SH-SY5Y (cell line): ENCODE measurements at regions not wholly inside any gene's neighbourhood (a gene's known extent, or its start where the extent isn't known, plus 50 kb on each side); places are given as distances from the start of the nearest gene placed in this dataset.

ENCODE experiments used
- GATA2 ChIP-seq: IDR thresholded peaks from 2 replicates; pipeline ENCODE4 v1.6.1; 2011; ENCODE audit warnings: mild to moderate bottlenecking, low read depth, low read length
- GATA3 ChIP-seq: IDR thresholded peaks from 2 replicates; pipeline ENCODE4 v1.6.1; 2011; ENCODE audit warnings: low read depth, mild to moderate bottlenecking, low read length, moderate library complexity

DNA sequence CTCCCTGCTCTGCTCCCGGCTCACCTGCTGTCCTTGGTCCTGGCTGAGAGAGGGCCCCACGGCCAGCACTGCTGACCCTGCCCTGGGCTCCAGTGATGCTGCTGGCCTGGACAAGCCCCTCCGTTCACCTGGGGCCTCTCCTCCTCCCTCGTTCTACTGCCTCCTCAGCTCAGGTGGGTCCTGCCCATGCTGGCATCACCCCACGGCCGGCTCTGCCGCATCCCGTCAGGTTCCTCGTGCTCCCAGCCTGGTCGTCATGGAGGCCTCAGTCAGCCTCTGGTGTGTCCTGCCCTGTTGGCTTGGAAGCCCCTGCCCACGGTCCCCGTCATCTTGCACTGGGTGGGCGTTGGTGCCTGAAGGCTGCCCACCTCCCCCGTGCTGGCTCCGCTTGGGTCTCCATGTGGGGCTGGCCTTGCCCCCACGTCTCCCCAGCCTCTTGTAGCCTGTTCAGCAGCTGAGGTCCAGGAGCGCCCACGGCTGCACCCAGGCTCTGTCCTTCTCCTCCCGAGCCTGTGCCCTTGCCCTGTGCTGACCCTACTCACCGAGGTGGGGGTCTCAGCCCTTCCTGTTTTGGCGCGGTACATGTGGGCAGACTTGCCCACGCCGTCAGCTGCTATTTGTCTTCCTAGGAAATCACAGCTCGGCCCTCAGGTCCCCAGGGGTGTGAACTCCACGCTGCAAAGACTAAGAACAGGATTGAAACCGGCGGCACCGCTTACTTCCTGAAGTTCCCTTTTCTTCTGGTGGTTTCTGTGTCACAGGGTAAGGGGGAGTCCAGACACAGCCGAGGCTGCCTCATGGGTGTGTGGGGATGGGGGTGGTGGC is 121.6 kb downstream of the TMEM121 start:
- TF ChIP-seq GATA2: no peak
- no peak for TF ChIP-seq GATA3
